ENCODE measurements at regions not wholly inside any gene's neighbourhood (a gene's known extent, or its start where the extent isn't known, plus 50 kb on each side); places are given as distances from the start of the nearest gene placed in this dataset.

GRCh38 chr16:62700426-62701294 is 664.4 kb upstream of the CDH8 start:
- no peak for TF ChIP-seq CTCF (IDR thresholded peaks at IDR 0.05)

- TF ChIP-seq CTCF (IDR thresholded peaks at IDR 0.05), result no peak
Observed at GRCh38 chr16:62692685-62693084, 656.4 kb upstream of the CDH8 start.

- TF ChIP-seq CTCF (IDR thresholded peaks at IDR 0.05), result no peak
Observed at GRCh38 chr16:62681819-62682218, 645.6 kb upstream of the CDH8 start.

- TF ChIP-seq CTCF (IDR thresholded peaks at IDR 0.05), result no peak
Observed at GRCh38 chr16:62678796-62679195, 642.6 kb upstream of the CDH8 start.

GRCh38 chr16:62676306-62676705 is 640.1 kb upstream of the CDH8 start:
- no peak for TF ChIP-seq CTCF (IDR thresholded peaks at IDR 0.05)

GRCh38 chr16:62665269-62665668 is 629.0 kb upstream of the CDH8 start:
- no peak for TF ChIP-seq CTCF (IDR thresholded peaks at IDR 0.05)

- no peak for TF ChIP-seq CTCF (IDR thresholded peaks at IDR 0.05)
Observed at GRCh38 chr16:62664566-62664965, 628.3 kb upstream of the CDH8 start.
